Thyroid gland (tissue), 4 donors: ENCODE measurements at regions not wholly inside any gene's neighbourhood (a gene's known extent, or its start where the extent isn't known, plus 50 kb on each side); places are given as distances from the start of the nearest gene placed in this dataset.
"Not testable (repeated sequence)": the region's sequence is repeated elsewhere in the genome, so short reads cannot be mapped to it uniquely, and the experiment has no call there.

ENCODE experiments used
- CTCF ChIP-seq, 6 experiments: fragments of 200-600 bp in 3 of 6; fragments of 450-650 bp in 3 of 6; sonication (generic) in 3 of 6; IDR thresholded peaks; one replicate each; pipeline ENCODE4 v1.5.1; 2016 to 2019; ENCODE audit warnings: antibody characterized with exemption in 6 of 6, mild to moderate bottlenecking in 2 of 6, inconsistent platforms in 1 of 6, moderate library complexity in 1 of 6
- POLR2A ChIP-seq, 2 donors: fragments of 450-650 bp; IDR thresholded peaks; one replicate each; pipeline ENCODE4 v1.6.1; 2017; ENCODE audit warnings: antibody characterized with exemption in 2 of 2, mild to moderate bottlenecking in 2 of 2, moderate library complexity in 1 of 2

DNA sequence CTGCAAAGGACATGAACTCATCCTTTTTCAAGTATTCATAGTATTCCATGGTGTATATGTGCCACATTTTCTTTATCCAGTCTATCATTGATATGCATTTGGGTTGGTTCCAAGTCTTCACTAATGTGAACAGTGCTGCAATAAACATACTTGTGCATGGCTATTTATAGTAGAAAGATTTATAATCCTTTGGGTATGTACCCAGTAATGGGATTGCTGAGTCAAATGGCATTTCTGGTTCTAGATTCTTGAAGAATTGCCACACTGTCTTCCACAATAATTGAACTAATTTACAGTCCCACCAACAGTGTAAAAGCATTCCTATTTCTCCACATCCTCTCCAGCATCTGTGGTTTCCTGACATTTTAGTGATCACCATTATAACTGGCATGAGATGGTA, 730.3 kb downstream of the NXPH1 start:
- TF ChIP-seq CTCF, POLR2A (IDR thresholded peaks at IDR 0.05): not testable (repeated sequence)
